GM18870 (cell line): ENCODE measurements at regions not wholly inside any gene's neighbourhood (a gene's known extent, or its start where the extent isn't known, plus 50 kb on each side); places are given as distances from the start of the nearest gene placed in this dataset.
"Not testable (repeated sequence)": the region's sequence is repeated elsewhere in the genome, so short reads cannot be mapped to it uniquely, and the experiment has no call there.

Experiments
- ATAC-seq: cut with Tn5 transposase; IDR thresholded peaks from one replicate; pipeline ENCODE4 v1.9.1; 2021; ENCODE audit warnings: moderate library complexity; ENCODE audit not compliant: unreplicated experiment

GRCh38 chr2:198270157-198270556 lies 465.8 kb downstream of the PLCL1 start:
- ATAC-seq, result not testable (repeated sequence)

DNA sequence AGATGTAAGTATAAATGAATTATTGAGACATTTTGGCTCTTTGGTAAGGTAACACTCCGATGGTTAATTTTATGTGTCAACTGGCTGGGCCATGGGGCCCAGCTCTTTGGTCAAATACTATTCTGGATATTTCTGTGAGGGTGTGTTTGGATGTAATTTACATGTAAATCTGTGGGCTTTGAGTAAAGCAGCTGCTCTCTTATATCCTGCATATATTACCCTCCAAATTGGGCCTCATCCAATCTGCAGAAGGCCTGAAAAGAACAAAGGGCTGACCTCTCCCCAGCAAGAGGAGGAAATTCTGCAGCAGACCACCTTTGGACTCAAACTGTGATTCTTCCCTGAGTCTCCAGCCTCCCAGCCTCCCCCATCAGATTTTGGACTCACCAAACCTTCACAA lies 464.1 kb downstream of the PLCL1 start:
- no peak for ATAC-seq

DNA sequence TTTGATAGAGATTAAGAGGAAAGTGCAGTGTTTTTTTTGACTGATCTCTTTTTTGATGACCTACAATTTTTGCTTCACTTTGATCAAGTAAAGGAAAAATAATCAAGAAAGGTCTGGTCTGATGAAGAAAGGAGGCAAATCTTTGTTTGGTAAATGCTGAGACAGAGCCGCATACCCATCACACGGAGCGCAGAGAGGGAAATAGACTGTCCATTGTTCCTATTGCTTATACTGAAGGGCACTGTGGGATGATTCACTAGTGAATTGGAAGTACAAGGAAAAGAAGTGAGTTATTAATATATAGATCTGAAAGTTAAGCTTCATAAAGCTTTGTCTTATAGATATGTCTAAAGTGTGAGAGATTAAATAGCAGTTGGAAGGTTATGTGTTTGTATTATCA lies 455.1 kb downstream of the PLCL1 start:
- ATAC-seq, result no peak

GRCh38 chr2:198254536-198255090 lies 450.2 kb downstream of the PLCL1 start:
- no peak for ATAC-seq

DNA sequence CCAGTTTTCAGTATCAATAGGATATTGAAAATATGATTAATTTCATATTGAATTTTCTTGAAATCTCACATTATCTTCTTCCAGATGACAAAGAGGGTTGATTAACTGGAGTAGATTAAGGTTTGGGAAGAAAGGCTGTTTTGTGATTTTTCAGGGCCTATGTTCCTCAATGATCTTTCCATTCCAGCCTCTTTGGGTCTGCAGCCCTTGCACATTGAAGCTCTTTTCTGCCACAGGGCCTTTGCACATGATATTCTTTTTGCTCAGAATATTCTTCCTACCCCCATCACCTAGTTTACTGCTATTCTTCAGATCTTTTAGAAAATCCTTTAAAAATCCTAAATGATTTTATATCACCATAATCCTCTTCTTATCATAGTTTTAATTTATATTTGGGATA lies 449.6 kb downstream of the PLCL1 start:
- ATAC-seq, result no peak

DNA sequence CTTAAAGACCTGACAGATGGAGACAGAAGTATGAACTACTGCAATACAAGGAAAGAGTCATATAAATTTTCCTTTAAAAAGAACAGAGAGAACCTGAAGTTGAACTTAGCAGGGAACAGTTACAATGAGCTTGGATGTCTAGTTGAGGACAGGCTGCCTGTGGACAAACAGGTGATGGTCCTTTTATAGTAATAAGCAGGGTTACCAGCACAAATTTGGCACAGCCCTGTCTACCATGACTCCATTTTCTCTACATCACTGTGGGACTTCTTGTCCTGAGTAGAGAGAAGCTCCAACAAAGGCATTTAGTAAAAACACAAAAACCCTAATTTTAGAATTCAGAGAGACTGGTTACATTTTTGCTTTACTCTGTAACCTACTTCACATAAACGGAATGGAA lies 448.1 kb downstream of the PLCL1 start:
- ATAC-seq, result no peak

DNA sequence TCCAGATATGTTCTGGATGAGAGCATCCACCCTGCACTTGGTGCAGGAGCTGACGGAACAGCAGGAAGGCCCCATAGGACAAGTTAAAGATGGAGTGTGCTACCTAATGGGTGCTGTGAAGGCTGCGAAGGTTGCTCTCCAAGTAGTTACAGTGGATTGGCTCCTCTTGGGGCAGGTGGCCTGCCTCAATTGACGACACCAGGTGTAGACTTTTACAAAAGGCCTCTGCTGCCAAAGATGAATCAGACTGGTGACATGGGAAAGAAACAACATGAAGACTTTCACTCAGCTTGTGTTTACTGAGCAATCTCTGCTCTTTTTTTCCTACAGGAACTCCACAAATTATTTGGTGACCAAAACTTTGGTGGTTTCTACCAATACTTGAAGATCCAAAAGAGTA lies 437.7 kb downstream of the PLCL1 start:
- no peak for ATAC-seq

DNA sequence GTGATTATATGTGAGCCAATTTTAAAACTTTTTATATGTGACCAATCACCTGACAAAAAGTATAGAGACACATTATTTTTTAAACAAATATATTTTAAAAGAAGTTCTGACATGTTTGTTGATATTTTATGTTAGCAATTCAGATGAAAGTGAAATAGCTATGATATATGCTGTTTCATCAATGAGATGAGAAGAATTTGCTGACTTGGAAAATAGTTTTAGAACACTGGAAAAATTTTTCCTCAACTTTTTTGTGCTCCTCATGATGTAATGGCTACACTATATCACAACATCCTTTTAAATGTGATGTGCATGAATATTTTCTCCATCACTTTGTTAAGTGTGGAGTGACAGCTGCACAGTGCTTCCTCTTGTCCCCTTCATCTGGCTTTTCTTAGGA lies 434.0 kb downstream of the PLCL1 start:
- ATAC-seq, result no peak

DNA sequence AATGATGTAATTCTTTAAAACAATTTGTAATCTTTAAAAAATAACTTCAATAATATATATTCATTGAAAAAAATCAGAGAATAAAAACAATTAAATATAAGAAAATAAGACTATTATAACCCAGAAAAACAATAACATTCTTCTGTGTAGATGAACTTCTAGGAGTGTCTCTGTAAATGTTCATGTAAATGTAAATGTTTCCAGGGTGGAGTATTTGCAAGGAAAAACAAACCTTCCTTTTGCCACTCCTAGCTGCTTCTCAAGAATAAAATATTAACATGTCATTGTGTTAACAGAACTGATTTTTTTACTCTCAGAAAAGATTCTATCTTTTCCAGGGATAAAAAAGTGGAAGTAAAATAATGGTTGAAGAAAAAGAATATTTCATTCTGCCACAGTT lies 431.9 kb downstream of the PLCL1 start:
- ATAC-seq, result no peak

DNA sequence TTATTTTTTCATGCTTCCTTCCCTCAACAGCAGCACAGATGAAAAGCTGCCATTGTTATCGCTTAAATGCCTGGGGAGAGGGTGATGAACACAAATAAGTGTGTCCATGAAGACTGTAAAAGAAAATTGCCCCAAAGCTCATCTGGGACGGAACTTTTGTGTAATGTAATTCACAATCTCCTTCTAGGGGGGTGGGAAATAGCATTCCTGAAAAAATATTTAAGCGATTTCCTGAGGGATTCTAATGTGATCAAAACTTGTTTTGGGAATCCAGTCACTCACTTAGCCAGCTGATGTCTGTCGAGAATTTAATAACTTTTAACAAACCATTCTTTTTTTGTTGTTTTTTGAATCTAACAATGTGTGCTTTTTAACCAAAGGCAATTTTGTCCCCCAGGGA lies 427.9 kb downstream of the PLCL1 start:
- no peak for ATAC-seq

- no peak for ATAC-seq
These were observed 427.2 kb downstream of the PLCL1 start for GRCh38 chr2:198231562-198231961.

DNA sequence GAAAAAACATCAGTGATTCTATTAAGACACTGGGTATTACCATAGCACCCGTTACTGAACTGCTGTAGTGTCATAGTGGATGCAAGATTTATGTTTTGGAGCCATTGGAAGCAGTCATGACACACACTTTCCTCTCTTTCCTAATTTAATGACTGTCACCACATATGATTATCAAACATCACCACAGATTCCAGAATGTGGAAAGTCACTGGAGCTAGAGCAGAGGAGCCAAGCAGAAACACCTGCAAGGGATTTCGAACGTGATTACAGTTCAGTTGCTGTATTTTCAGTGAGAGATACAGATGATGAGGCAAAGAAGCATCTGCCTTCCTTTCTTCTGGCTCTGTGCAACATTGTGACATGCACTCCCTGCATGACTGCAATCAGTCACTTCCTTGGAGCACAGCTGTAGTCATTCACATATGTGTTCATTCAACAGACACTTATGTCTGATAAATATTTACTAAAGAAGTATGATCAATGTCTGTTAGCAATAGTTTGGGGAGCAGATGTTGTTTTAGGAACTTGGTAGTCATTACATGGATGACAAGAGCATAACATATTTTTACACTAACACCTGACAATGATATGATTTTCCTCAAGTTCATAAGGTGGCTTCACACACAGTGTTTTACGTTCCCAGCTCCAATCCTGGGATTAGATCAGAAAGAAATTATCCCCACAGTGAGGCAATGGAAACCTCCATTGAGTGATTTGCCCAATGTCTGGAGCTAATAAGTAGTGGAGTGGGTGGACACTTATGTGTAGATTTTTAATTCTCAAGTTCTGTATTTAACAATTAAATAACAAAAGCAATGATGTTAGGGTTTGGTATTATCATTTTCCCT lies 416.6 kb downstream of the PLCL1 start:
- ATAC-seq, result no peak

- no peak for ATAC-seq
These were observed 414.9 kb downstream of the PLCL1 start for GRCh38 chr2:198219292-198219691.

DNA sequence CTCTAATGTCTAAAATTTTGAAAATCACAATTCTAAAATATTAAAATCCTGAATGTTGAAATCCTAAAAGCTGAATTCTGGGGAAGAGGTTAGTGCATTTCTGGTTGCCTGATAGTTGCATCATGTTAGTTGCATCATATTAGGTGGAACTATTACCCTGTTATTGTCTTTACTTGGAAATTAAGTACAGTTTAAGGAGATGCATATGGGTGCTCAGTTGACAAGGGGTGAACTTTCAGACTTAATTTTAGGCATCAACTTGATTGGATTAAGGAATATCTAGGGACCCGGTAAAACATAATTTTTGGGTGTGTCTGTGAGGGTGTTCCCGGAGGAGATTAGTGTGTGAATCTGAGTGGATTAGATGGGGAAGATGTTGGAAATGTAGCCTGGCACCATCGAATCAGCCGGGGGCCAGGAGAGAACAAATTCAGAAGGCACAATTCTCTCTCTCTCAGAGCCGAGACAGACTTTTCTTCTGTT lies 409.8 kb downstream of the PLCL1 start:
- no peak for ATAC-seq

DNA sequence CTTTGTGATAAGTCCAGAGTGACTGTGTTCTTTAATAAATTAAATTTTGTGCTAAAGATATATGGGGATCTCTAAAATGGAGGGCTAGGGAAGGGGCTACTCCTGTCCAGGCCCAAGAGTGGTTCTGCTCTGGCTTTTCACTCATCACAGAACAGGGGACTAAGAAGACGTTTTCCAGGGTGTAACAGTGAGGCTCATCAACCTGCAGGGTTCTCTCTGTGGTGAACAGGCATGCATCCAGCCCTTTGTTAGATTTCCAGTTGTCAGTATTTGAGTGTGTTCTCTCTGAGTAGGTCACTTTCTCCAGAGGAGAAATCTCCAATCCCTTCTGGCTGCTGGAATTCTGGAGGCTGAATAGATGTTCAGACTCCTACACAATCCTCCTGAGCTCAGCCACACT lies 408.9 kb downstream of the PLCL1 start:
- ATAC-seq, result no peak

GRCh38 chr2:198211706-198212105 lies 407.3 kb downstream of the PLCL1 start:
- ATAC-seq, result no peak

DNA sequence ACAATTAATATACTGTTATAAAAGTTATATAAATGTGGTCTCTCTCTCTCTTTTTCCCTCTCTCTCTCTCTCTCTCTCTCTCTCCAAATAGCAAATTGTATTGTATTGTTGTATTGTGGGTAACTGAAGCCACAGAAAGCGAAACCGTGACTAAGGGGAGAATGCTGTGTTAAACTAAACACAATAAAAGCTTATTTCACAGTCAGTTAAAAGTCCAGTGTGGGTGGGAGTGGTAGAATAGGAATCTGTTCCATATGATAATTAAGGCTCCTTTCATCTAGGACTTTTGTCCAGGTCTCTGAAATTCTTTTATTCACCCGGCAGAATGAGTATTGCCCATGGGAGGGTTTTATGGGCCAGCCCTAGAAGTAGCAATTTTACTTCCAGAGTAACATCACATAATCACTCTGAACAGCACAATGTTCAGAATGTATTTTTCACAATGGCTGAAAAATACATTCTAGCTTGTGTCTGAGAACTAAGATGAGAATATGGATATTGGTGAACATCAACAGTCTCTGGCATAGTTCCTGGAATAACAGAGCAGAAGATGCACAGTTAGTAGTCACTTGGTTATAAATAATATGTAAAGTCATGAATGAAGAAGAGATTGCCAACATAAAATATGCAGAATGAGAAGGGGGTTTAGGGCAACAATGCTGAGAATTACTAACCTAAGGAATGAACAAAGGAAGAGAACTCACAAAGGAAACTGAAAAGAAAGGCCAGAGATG lies 399.1 kb downstream of the PLCL1 start:
- ATAC-seq, result no peak
